GM12878 (cell line): ENCODE measurements at regions not wholly inside any gene's neighbourhood (a gene's known extent, or its start where the extent isn't known, plus 50 kb on each side); places are given as distances from the start of the nearest gene placed in this dataset.

Source experiments
- CTCF ChIP-seq, 3 experiments: IDR thresholded peaks in 2 of 3; conservative IDR thresholded peaks in 1 of 3; 2 replicates each; pipeline ENCODE4 v1.5.1; 2011; ENCODE audit warnings: low read depth in 3 of 3, low read length in 3 of 3, mild to moderate bottlenecking in 3 of 3, control low read depth in 2 of 3, moderate library complexity in 2 of 3, inconsistent platforms in 1 of 3, mixed read lengths in 1 of 3; ENCODE audit not compliant: control insufficient read depth in 2 of 3, insufficient read depth in 1 of 3; ENCODE audit errors: extremely low read depth in 1 of 3
- EZH2 ChIP-seq: IDR thresholded peaks from 2 replicates; pipeline ENCODE4 v1.6.1; 2012; ENCODE audit warnings: low read depth, mild to moderate bottlenecking, control low read depth, inconsistent platforms, low read length, borderline replicate concordance; ENCODE audit not compliant: control insufficient read depth
- MYC ChIP-seq: IDR thresholded peaks from 2 replicates; pipeline ENCODE4 v1.6.1; 2011; ENCODE audit warnings: mild to moderate bottlenecking, low read length, moderate library complexity, inconsistent platforms; ENCODE audit not compliant: insufficient read depth, insufficient replicate concordance, insufficient read length, severe bottlenecking
- POLR2A ChIP-seq: IDR thresholded peaks from 2 replicates; pipeline ENCODE4 v1.6.1; 2011; ENCODE audit warnings: low read depth, mild to moderate bottlenecking, low read length
- POLR2AphosphoS5 ChIP-seq: IDR thresholded peaks from 2 replicates; pipeline ENCODE4 v1.6.1; 2011; ENCODE audit warnings: mild to moderate bottlenecking, low read length, inconsistent platforms
- RELB ChIP-seq: fragments of 450-650 bp; IDR thresholded peaks from 2 replicates; pipeline ENCODE4 v1.6.1; 2017; ENCODE audit warnings: low read depth, mild to moderate bottlenecking, moderate library complexity
- TAF1 ChIP-seq: IDR thresholded peaks from 2 replicates; pipeline ENCODE4 v1.6.1; 2011; ENCODE audit warnings: mild to moderate bottlenecking, low read depth, low read length, borderline replicate concordance
- ZNF384 ChIP-seq: IDR thresholded peaks from 2 replicates; pipeline ENCODE4 v1.6.1; 2012; ENCODE audit warnings: low read depth, mild to moderate bottlenecking, low read length, improper control_type of control experiment, borderline replicate concordance

GRCh38 chr13:107466326-107467099 is 748.8 kb downstream of the LIG4 start:
- TF ChIP-seq RELB: no peak
- TF ChIP-seq ZNF384: no peak
- no peak for TF ChIP-seq MYC
- TF ChIP-seq TAF1: no peak
- no peak for TF ChIP-seq CTCF (IDR thresholded peaks at IDR 0.05 in 2 of 3, conservative IDR thresholded peaks at IDR 0.05 in 1 of 3; ENCODE audit: control insufficient read depth in 2 of 3, extremely low read depth in 1 of 3, insufficient read depth in 1 of 3, low read depth in 3 of 3, low read length in 3 of 3)
- TF ChIP-seq POLR2AphosphoS5: no peak
- TF ChIP-seq EZH2: no peak
- TF ChIP-seq POLR2A: no peak
